T-helper 9 cell (primary cell): ENCODE measurements at regions not wholly inside any gene's neighbourhood (a gene's known extent, or its start where the extent isn't known, plus 50 kb on each side); places are given as distances from the start of the nearest gene placed in this dataset.

Source experiments
- DNase-seq: peaks from one replicate; pipeline ENCODE4 v3.0.0-alpha.2; 2020

DNA sequence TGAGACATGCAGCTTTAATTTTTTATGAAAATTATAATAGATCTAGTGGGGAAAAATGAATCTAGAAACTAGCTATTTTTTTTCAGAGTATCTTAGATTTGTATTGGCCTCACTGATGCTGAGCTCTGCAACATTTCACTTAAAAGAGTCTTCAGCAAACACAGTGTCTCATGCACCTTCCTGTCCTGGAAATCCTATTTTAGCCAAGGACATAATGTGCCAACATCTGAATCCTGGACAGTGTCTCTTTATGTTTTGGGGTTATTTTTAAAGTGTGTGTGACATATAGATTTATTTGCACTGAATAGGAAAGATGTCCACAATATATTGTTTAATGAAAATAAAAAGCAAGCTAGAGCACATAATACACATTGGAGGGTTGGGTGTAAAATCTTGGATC is 199.1 kb upstream of the FMN2 start:
- DNase-seq, result no peak

DNA sequence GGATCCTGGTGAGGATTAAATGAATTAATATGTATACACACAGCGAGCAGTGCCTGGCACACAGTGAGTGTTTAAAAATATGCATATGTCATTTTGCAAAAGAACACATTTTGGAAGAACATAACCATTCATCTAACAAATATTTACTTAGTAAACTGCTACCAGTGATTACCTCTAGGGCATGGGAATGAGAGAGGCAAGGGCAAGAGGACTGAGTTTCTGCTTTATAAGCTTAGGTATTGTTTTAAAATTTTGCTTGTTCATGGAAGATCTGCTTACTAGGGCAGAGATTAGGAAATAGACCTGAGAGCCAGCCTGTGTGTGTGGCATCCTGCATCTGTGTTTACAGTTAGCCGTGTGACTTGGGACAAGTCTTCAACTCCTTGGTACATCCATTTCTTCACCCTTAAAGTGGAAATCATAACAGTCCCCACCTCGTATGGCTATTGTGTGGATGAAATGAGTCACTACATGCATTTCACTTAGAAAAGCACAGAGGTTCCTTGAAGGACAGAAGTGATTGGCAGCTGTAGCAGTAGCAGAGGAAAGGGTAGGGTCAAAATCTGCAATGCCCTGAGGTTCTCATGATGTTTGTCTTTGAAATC is 198.5 kb upstream of the FMN2 start:
- no peak for DNase-seq

DNA sequence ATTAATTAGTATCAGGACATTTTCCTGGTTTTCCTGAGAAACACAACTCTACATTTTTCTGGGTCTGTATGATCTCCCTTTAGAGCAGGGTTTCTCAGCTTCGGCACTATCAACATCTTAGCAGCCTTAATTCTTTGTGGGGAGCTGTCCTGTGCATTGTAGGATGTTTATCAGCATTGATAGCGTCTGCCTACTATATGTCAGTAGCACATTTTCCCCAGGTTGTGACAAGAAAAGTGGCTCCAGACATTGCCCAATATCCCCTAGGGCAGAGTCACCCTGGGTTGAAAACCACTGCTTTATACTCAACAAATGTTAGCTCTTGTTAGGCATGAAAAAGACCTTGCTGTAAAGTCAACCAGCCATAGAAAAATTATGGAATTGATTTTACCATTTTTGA is 195.1 kb upstream of the FMN2 start:
- DNase-seq, result no peak

DNA sequence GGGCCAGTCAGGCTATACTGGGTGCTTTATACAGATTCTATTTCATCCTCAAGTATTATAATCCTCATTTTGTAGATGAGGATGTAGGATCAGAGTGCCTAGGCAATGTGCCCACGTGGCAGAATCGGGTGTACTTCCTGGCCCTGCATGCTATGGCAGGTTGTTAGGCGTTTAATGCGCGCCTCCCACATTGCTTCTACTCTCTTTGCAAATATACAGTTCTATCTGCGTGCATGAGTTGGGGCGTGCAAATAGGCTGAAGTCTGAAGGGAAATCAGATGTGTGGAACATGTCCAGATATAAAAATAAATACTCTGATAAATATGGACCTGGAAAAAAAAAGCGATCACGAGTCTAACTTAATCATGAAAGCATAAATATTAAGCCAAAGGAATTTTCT is 194.7 kb upstream of the FMN2 start:
- no peak for DNase-seq

DNA sequence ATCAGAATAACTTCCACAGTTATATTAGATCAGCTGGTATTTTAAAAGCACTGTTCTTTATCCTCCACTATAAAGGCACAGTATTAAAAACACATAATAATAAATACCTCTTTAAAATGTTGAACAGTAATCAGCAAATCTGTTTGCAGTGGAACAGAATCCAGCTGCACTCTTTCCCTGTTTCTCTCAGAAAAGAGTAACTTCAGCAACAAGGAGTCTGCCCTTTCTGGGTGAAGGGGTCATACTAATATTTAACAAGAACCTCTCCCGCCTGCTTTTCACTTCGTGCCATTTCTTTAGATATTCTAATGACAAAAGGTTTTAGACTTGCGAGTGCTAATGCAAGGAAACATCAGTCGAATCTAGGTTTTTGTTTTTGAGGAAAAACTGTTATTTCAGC is 194.2 kb upstream of the FMN2 start:
- DNase-seq, result no peak

DNA sequence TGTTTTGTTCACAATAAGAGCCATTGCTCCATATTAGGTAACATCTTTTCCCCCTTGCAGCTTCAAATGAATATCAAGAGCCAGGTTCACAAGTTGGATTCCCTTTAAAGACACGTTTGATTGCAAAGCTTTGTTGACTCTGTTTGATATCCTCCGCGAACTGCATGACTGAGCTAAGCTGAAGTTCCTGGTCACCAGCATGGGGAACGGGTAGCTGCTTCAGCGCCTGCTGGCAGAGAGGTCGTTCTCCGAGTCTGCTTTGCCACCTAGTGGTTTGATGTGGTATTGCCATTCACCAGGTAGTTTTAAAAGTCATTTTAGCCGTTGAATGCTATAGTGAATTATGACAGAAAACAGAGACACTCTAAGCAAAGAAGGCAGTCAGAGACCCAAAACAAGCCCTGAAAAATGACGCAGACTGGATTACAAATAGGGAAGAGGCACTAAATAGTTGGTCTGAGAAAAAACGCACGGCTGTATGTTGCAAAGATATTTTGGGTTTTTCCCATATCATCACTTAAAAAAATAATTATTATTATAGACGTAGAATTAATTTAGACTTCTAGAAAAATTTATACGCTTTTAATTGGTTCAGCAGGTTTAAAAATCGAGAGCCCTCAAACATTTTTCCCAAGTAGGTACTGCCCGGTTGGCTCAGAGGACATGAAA is 193.5 kb upstream of the FMN2 start:
- peak; percentile 57 for DNase-seq

- no peak for DNase-seq
These were observed 191.9 kb upstream of the FMN2 start for GRCh38 chr1:239899747-239900146.

DNA sequence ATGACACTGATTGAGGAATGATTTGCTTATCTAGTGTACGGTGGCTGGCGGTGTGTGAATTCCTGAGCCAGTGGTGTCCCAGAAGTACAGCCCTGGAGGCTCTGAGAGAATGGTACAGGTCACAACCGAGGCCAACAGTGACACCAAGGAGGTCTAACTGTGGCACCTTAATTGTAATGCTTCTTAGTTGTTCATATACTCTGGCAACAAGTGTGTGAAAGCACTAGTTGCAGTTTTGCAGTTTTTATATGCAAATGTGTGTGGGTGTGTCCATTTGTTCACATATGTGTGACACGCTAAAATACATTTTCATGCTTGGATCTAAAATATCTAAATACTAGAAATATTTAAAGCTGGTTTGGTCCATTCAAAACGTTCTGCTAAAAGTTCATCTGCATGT is 185.3 kb upstream of the FMN2 start:
- no peak for DNase-seq

DNA sequence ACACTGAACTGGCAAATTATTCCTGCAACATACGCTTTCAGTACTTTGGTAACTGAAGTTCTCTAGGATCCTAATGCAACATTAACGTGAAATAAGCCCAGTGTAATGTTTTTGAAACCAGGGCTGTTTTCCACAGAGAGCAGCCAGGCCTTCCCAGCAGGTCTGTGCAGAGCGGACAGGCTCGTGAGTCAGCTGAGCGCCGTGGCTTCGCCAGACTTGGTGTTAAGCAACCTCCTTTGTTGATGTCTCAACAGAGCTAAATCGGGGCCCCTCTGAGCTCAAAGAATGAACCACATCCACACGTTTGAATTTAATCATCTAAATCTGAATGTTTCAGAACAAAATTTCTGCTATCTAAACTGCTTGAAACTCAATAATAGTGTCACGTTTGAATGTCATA is 181.8 kb upstream of the FMN2 start:
- no peak for DNase-seq

GRCh38 chr1:239912471-239912870 is 179.2 kb upstream of the FMN2 start:
- DNase-seq, result no peak

DNA sequence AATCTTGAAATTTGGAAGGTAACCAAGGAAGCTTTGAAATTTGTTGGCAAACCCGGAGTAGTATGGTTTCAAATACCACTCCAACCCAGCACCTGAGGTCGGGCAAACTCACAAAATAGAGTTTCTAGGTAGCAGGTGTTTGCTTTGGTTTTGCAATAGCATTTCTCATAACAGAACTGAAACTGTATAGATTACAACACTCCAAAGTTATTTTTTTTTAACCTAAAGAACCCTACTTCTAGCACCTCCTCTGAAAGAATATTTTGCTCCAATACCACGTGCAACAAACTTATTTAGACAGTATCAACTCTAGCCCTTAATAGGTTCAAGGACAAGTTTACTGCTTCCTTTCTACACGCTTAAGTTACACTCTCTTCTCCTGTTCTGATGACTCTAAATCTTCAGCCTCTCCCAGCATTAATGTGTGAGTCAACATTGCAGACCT is 178.5 kb upstream of the FMN2 start:
- DNase-seq, result no peak

DNA sequence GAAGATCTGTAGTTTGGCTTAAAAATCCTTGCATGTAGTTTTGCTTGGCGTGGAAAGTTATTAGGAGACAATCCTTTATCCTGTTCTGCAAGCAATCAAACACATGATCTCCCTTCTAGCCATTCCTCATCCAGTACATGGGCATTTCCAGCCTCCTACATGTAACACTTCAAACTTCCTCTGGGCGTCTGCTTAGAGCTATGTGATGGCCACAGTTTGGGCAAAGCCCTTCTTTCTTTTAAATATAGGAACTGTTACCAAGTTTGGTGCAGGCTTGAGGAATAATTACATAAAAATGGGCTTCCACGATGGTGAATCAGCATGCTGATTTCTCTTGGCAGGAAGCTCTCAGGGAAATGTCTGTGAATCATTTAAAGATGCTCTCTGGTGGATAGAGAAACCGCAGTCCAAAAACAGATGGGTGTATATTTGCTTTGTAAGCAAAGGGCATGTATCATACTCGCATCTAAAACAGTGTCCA is 176.9 kb upstream of the FMN2 start:
- no peak for DNase-seq

- DNase-seq, result no peak
These were observed 173.0 kb upstream of the FMN2 start for GRCh38 chr1:239918634-239919033.

DNA sequence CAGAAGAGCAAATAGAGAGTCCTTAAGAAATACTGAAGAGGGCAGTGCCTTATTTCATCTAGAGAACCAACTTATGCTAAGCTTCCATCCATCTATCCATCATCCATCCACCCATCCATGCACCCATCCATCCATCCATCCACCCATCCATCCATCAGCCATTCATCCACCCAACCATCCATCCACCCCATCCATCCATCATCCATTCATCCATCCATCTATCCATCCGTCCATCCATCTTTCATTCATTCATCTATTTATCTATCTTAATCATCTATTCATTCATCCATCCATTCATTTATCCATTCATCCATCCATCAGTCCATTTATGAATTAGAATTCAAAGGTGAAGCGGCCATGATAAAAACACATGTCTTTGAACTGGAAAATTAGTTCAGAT is 171.5 kb upstream of the FMN2 start:
- no peak for DNase-seq

DNA sequence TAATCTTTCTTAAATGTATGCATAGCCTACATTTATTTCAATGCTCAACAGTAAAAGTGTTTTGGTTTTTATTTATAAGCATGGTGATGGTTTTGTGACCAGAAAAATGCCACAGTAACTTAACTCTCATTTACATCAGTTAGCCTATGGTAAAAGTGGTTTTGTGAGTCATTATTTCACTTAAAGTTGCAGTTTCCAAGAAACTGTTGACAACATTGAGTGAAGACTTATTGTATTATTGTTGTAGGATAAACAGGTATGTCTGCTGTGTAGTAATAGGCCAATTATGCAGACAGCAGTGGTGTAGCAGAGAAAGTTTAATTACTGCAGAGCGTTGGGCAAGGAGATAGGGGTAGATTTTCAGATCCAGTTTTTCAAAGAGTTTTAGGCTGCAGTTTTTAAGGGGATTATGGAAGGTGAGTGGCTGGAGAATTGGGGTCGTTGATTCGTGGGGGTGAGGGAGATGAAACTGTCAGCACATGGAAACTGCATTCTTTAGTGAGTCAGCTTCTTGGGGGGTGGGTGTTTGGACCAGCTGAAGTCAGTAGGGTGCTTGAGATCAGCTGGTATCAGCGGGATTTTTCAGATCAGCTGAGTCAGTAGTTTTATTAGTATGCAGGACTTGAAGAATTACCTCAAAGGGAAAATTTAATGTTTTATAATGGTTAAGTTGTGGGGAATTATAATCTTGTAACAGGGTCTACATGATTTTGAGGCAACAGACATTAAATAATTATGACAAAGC is 168.7 kb upstream of the FMN2 start:
- no peak for DNase-seq

- DNase-seq, result no peak
These were observed 166.8 kb upstream of the FMN2 start for GRCh38 chr1:239924741-239925350.

DNA sequence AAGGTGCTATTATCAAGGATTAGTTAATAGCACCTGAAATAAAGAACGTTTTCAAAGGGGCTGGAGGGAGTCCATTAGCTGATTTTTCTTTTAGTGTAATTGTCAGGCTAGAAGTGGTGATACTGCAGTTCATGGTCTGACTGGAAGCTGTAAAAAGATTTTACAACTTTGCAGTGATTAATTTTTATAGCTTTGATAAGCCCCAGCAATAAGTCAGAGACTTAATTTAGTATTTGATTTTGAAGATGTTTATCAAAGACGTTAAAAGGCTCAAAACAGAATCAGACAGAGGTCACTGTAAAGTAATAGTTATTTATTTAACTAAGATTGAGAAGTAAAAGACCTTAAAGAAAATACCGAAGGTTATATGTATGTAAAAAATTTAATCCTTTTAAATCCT is 165.5 kb upstream of the FMN2 start:
- DNase-seq, result no peak

GRCh38 chr1:239929317-239929716 is 162.4 kb upstream of the FMN2 start:
- no peak for DNase-seq

- DNase-seq, result no peak
These were observed 160.9 kb upstream of the FMN2 start for GRCh38 chr1:239930686-239931262.

DNA sequence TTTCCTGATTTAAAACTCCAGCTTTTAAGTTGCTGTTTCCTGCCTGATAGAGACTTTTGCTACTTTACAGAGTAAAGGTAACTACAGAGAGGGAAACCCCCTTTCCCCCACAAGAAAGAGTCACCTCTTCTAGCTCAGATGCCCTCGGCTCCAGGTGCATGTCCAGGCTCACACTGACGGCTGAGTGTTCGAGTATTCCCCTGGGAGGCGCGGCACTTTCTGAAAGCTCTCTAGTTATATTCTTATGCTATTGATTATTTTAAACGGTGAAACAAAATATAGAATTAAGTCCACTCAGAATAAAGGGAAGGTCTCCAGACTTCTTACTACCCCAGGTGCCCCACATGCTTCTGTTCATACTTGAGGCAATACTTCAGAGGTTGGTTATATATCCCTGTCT is 160.3 kb upstream of the FMN2 start:
- DNase-seq, result no peak

DNA sequence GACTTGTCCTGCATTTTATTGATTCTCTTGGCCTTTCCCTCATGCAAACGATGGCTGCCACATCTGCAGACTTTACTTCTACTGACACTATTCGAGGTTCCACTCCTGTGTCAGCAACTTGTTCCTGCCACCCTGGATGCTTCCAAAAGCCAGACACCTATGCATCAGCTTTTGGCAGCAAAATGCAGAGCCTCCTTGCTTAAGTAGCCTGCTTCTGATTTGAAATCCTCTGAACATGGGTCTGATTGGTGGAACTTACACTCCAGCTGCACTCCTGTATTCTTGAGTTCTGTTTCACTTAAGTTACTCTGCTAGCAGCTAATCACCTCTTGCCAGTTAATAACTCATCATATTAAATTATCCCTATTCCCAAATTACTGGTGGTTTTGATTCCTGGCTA is 152.1 kb upstream of the FMN2 start:
- no peak for DNase-seq

DNA sequence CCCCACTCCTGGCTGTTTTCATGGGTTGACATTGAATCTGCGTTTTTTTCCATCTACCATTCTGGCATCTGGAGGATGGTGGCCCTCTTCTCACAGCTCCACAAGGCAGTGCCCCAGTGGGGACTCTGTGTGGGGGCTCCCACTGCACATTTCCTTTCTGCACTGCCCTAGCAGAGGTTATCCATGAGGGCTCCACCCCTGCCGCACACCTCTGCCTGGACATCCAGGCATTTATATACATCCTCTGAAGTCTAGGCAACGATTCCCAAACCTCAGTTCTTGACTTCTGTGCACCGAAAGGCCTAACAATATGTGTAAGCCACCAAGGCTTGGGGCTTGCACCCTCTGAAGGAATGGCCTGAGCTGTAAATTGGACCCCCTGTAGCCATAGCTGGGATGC is 147.9 kb upstream of the FMN2 start:
- DNase-seq, result no peak

DNA sequence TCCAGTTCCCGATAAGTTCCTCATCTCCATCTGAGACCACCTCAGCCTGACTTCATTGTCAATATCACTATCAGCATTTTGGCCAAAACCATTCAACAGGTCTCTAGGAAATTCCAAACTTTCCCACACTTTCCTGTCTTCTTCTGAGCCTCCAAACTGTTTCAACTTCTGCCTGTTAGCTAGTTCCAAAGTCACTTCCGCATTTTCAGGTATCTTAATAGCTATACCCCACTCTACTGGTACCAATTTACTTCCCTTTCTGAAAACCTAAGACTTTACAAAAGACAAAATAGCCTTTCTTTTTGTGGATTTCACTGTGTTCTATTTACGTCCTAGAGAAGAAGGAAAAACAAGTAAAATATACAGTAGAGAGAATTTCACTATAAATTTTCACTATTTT is 147.0 kb upstream of the FMN2 start:
- DNase-seq, result no peak
